ENCODE measurements at regions not wholly inside any gene's neighbourhood (a gene's known extent, or its start where the extent isn't known, plus 50 kb on each side); places are given as distances from the start of the nearest gene placed in this dataset.
"Not testable (repeated sequence)": the region's sequence is repeated elsewhere in the genome, so short reads cannot be mapped to it uniquely, and the experiment has no call there.

- TF ChIP-seq CTCF (conservative IDR thresholded peaks at IDR 0.05; ENCODE audit: control insufficient read depth, insufficient read depth, low read depth, low read length): no peak
- DNase-seq (ENCODE audit: low read depth): peak; percentile 11
- no peak overlapping the region for H3K4me3 ChIP-seq (ENCODE audit: control insufficient read depth, low read depth, low read length)
Measured at GRCh38 chr12:95358111-95359083, 115.6 kb upstream of the METAP2 start.

- no peak for TF ChIP-seq CTCF (conservative IDR thresholded peaks at IDR 0.05; ENCODE audit: control insufficient read depth, insufficient read depth, low read depth, low read length)
- DNase-seq (ENCODE audit: low read depth): no peak
- no peak overlapping the region for H3K4me3 ChIP-seq (ENCODE audit: control insufficient read depth, low read depth, low read length)
Measured at GRCh38 chr12:95365912-95366311, 108.0 kb upstream of the METAP2 start.

GRCh38 chr12:95368931-95369330 is 105.0 kb upstream of the METAP2 start:
- no peak overlapping the region for H3K4me3 ChIP-seq (ENCODE audit: control insufficient read depth, low read depth, low read length)
- DNase-seq (ENCODE audit: low read depth): no peak
- no peak for TF ChIP-seq CTCF (conservative IDR thresholded peaks at IDR 0.05; ENCODE audit: control insufficient read depth, insufficient read depth, low read depth, low read length)

- no peak for TF ChIP-seq CTCF (conservative IDR thresholded peaks at IDR 0.05; ENCODE audit: control insufficient read depth, insufficient read depth, low read depth, low read length)
Measured at GRCh38 chr12:95371571-95371970, 102.4 kb upstream of the METAP2 start.

GRCh38 chr12:95379481-95379880 is 94.5 kb upstream of the METAP2 start:
- H3K4me3 ChIP-seq (ENCODE audit: control insufficient read depth, low read depth, low read length); DNase-seq (ENCODE audit: low read depth): not testable (repeated sequence)

More at GRCh38 chr12:95371571-95371970, 102.4 kb upstream of the METAP2 start:
- H3K4me3 ChIP-seq (ENCODE audit: control insufficient read depth, low read depth, low read length): no peak overlapping the region
- no peak for DNase-seq (ENCODE audit: low read depth)

- H3K4me3 ChIP-seq (ENCODE audit: control insufficient read depth, low read depth, low read length); DNase-seq (ENCODE audit: low read depth): not testable (repeated sequence)
Measured at GRCh38 chr12:95380334-95380733, 93.6 kb upstream of the METAP2 start.

- peak; percentile 38 for DNase-seq (ENCODE audit: low read depth)
- TF ChIP-seq CTCF (conservative IDR thresholded peaks at IDR 0.05; ENCODE audit: control insufficient read depth, insufficient read depth, low read depth, low read length): no peak
- H3K4me3 ChIP-seq (ENCODE audit: control insufficient read depth, low read depth, low read length): no peak overlapping the region
Measured at GRCh38 chr12:95380997-95381786, 92.8 kb upstream of the METAP2 start.

Measured in fibroblast of mammary gland (primary cell).